ENCODE measurements at regions not wholly inside any gene's neighbourhood (a gene's known extent, or its start where the extent isn't known, plus 50 kb on each side); places are given as distances from the start of the nearest gene placed in this dataset.
"Not testable (repeated sequence)": the region's sequence is repeated elsewhere in the genome, so short reads cannot be mapped to it uniquely, and the experiment has no call there.

GRCh38 chr4:19523964-19524363 lies 727.7 kb upstream of the SLIT2 start:
- no peak for DNase-seq (ENCODE audit: low read depth)

- DNase-seq (ENCODE audit: low read depth) = no peak
These were observed 728.7 kb upstream of the SLIT2 start for GRCh38 chr4:19522966-19523365.

GRCh38 chr4:19520939-19521520 lies 730.7 kb upstream of the SLIT2 start:
- no peak for DNase-seq (ENCODE audit: low read depth)

GRCh38 chr4:19514276-19515070 lies 737.2 kb upstream of the SLIT2 start:
- DNase-seq (ENCODE audit: low read depth) = no peak

- DNase-seq (ENCODE audit: low read depth) = no peak
These were observed 739.6 kb upstream of the SLIT2 start for GRCh38 chr4:19512086-19512485.

GRCh38 chr4:19510993-19511392 lies 740.7 kb upstream of the SLIT2 start:
- DNase-seq (ENCODE audit: low read depth) = no peak

- no peak for DNase-seq (ENCODE audit: low read depth)
These were observed 743.3 kb upstream of the SLIT2 start for GRCh38 chr4:19508442-19508841.

GRCh38 chr4:19497705-19498104 lies 754.0 kb upstream of the SLIT2 start:
- no peak for DNase-seq (ENCODE audit: low read depth)

- DNase-seq (ENCODE audit: low read depth) = no peak
These were observed 754.9 kb upstream of the SLIT2 start for GRCh38 chr4:19496756-19497155.

- no peak for DNase-seq (ENCODE audit: low read depth)
These were observed 756.7 kb upstream of the SLIT2 start for GRCh38 chr4:19494961-19495360.

GRCh38 chr4:19492606-19493005 lies 759.1 kb upstream of the SLIT2 start:
- no peak for DNase-seq (ENCODE audit: low read depth)

- peak; percentile 3 for DNase-seq (ENCODE audit: low read depth)
These were observed 765.3 kb upstream of the SLIT2 start for GRCh38 chr4:19486400-19486799.

GRCh38 chr4:19478791-19479190 lies 772.9 kb upstream of the SLIT2 start:
- DNase-seq (ENCODE audit: low read depth) = no peak

GRCh38 chr4:19473569-19473968 lies 778.1 kb upstream of the SLIT2 start:
- DNase-seq (ENCODE audit: low read depth) = no peak

- no peak for DNase-seq (ENCODE audit: low read depth)
These were observed 779.0 kb upstream of the SLIT2 start for GRCh38 chr4:19472666-19473065.

- DNase-seq (ENCODE audit: low read depth) = not testable (repeated sequence)
These were observed 781.7 kb upstream of the SLIT2 start for GRCh38 chr4:19470001-19470400.

- no peak for DNase-seq (ENCODE audit: low read depth)
These were observed 789.6 kb upstream of the SLIT2 start for GRCh38 chr4:19462117-19462516.

GRCh38 chr4:19455850-19456602 lies 795.7 kb upstream of the SLIT2 start:
- DNase-seq (ENCODE audit: low read depth) = peak; percentile 62

- peak; percentile 54 for DNase-seq (ENCODE audit: low read depth)
These were observed 796.5 kb upstream of the SLIT2 start for GRCh38 chr4:19455196-19455595.

- no peak for DNase-seq (ENCODE audit: low read depth)
These were observed 813.5 kb upstream of the SLIT2 start for GRCh38 chr4:19438233-19438632.

- DNase-seq (ENCODE audit: low read depth) = no peak
These were observed 814.7 kb upstream of the SLIT2 start for GRCh38 chr4:19437008-19437407.

GRCh38 chr4:19429684-19430083 lies 822.0 kb upstream of the SLIT2 start:
- DNase-seq (ENCODE audit: low read depth) = no peak

- DNase-seq (ENCODE audit: low read depth) = no peak
These were observed 826.6 kb upstream of the SLIT2 start for GRCh38 chr4:19425146-19425545.

Measured in Daoy (cell line).